Thyroid gland (tissue), 4 donors: ENCODE measurements at regions not wholly inside any gene's neighbourhood (a gene's known extent, or its start where the extent isn't known, plus 50 kb on each side); places are given as distances from the start of the nearest gene placed in this dataset.
"Not testable (repeated sequence)": the region's sequence is repeated elsewhere in the genome, so short reads cannot be mapped to it uniquely, and the experiment has no call there.

Experiments
- DNase-seq, 2 donors: peaks; one replicate each; pipeline ENCODE4 v3.0.0-alpha.2; 2019
- H3K27ac ChIP-seq, 3 donors: fragments of 200-600 bp; sonication (generic); 1 replicate in 2 of 3; 2 replicates in 1 of 3; pipeline ENCODE4 v1.5.1; 2016 to 2019; ENCODE audit warnings: mild to moderate bottlenecking in 1 of 3, moderate library complexity in 1 of 3
- H3K27me3 ChIP-seq: fragments of 200-600 bp; sonication (generic); one replicate; pipeline ENCODE4 v1.5.1; 2019
- H3K36me3 ChIP-seq, 2 donors: fragments of 200-600 bp; sonication (generic); one replicate each; pipeline ENCODE4 v1.5.1; 2016 to 2019
- H3K4me1 ChIP-seq, 2 donors: fragments of 200-600 bp; sonication (generic); one replicate each; pipeline ENCODE4 v1.5.1; 2017 to 2019
- H3K4me3 ChIP-seq, 3 donors: fragments of 200-600 bp; sonication (generic); replicated peaks in 1 of 3; 1 replicate in 2 of 3; 2 replicates in 1 of 3; pipeline ENCODE4 v1.5.1; 2016; ENCODE audit warnings: mild to moderate bottlenecking in 1 of 3
- H3K9me3 ChIP-seq: fragments of 200-600 bp; sonication (generic); one replicate; pipeline ENCODE4 v1.5.1; 2017
- CTCF ChIP-seq, 6 experiments: fragments of 200-600 bp in 3 of 6; fragments of 450-650 bp in 3 of 6; sonication (generic) in 3 of 6; IDR thresholded peaks; one replicate each; pipeline ENCODE4 v1.5.1; 2016 to 2019; ENCODE audit warnings: antibody characterized with exemption in 6 of 6, mild to moderate bottlenecking in 2 of 6, inconsistent platforms in 1 of 6, moderate library complexity in 1 of 6
- POLR2A ChIP-seq, 2 donors: fragments of 450-650 bp; IDR thresholded peaks; one replicate each; pipeline ENCODE4 v1.6.1; 2017; ENCODE audit warnings: antibody characterized with exemption in 2 of 2, mild to moderate bottlenecking in 2 of 2, moderate library complexity in 1 of 2
- WGBS, 2 donors: methylation state at CpG; one replicate each; pipeline ENCODE4 v1.1.5; 2017; 5-methylcytosine and 5-hydroxymethylcytosine counted together
- intact Hi-C: fragments of 100-400 bp; cut with DNase I; formaldehyde crosslinking; loops from one replicate; pipeline ENCODE4 v1.15.1; 2023

DNA sequence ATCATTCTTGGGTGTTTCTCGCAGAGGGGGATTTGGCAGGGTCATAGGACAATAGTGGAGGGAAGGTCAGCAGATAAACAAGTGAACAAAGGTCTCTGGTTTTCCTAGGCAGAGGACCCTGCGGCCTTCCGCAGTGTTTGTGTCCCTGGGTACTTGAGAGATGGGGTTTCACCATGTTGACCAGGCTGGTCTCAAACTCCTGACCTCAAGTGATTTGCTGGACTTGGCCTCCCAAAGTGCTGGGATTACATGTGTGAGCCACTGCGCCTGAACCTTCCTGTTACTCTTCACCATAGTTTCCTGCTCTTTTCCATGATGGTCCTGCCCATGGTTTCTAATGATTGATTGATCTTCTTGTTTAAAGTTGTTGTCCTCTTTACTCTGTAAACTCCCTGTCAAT is 207.9 kb downstream of the BCAS1 start:
- DNase-seq, H3K4me3 ChIP-seq, H3K9me3 ChIP-seq, intact Hi-C loops, H3K36me3 ChIP-seq, H3K27ac ChIP-seq, H3K27me3 ChIP-seq: not testable (repeated sequence)
- WGBS, 2 donors, result 97 to 99% methylated on average over 4 of the region's 4 CpGs
- H3K4me1 ChIP-seq, result peaks cover 26 to 38% of the 10 kb centered on the region in 2 donors

DNA sequence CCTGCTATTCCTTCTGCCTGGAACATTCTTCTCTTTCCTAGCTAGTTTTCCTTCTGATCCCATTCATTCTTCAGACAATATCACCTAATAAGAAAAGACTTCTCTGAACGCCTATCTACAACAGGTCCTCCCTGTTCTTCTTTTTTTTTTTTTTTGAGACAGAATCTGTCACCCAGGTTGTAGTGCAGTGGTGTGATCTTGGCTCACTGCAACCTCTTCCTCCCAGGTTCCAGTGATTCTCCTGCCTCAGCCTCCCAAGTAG is 208.3 kb downstream of the BCAS1 start:
- 91 to 100% methylated on average over 1 of the region's 1 CpG for WGBS, 2 donors
- H3K36me3 ChIP-seq, DNase-seq, H3K27ac ChIP-seq, H3K4me3 ChIP-seq, intact Hi-C loops, H3K27me3 ChIP-seq, H3K9me3 ChIP-seq: not testable (repeated sequence)
- peaks cover 22 to 37% of the 10 kb centered on the region in 2 donors for H3K4me1 ChIP-seq

- no peaks in the 10 kb centered on the region for H3K36me3 ChIP-seq
- H3K4me3 ChIP-seq, result no peak overlapping the region
- TF ChIP-seq POLR2A (IDR thresholded peaks at IDR 0.05) (no peak), CTCF (IDR thresholded peaks at IDR 0.05) (no peak)
- intact Hi-C loops, result no loop called here
- 25 to 39% methylated on average over 5 of the region's 5 CpGs for WGBS, 2 donors
- peaks cover 13 to 29% of the 10 kb centered on the region in 2 donors for H3K4me1 ChIP-seq
- DNase-seq, result peak; percentile 80 to 82
- no peaks in the 10 kb centered on the region for H3K9me3 ChIP-seq
- peak overlapping the region in 2 of 3 donors; percentile 32 to 37 for H3K27ac ChIP-seq
- H3K27me3 ChIP-seq, result no peaks in the 10 kb centered on the region
These were observed 210.7 kb downstream of the BCAS1 start for GRCh38 chr20:53859684-53860083.

DNA sequence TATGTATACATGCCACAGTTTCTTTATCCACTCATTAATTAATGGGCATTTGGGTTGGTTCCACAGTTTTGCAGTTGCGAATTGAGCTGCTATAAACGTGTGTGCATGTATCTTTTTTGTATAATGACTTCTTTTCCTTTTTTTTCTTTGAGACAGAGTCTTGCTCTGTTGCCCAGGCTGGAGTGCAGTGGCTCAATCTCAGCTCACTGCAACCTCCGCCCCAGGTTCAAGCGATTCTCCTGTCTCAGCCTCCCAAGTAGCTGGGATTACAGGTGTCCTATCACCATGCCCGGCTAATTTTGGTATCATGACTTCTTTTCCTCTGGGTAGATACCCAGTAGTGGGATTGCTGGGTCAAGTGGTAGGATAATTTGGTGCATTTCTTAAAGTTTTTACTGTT is 211.4 kb downstream of the BCAS1 start:
- H3K4me1 ChIP-seq, result peaks cover 7 to 22% of the 10 kb centered on the region in 2 donors
- H3K9me3 ChIP-seq, H3K36me3 ChIP-seq, H3K4me3 ChIP-seq, H3K27me3 ChIP-seq, intact Hi-C loops, DNase-seq, H3K27ac ChIP-seq: not testable (repeated sequence)
- 92 to 94% methylated on average over 5 of the region's 5 CpGs for WGBS, 2 donors

- H3K9me3 ChIP-seq, intact Hi-C loops, H3K27me3 ChIP-seq, DNase-seq, H3K4me3 ChIP-seq, H3K36me3 ChIP-seq: not testable (repeated sequence)
- peaks cover 5 to 18% of the 10 kb centered on the region in 2 donors for H3K4me1 ChIP-seq
- 96 to 97% methylated on average over 3 of the region's 3 CpGs for WGBS, 2 donors
- H3K27ac ChIP-seq, result peak overlapping the region in 1 of 3 donors; percentile 5
These were observed 211.9 kb downstream of the BCAS1 start for GRCh38 chr20:53858516-53858915.

GRCh38 chr20:53857723-53858236 is 212.6 kb downstream of the BCAS1 start:
- 64 to 69% methylated on average over 7 of the region's 7 CpGs for WGBS, 2 donors
- intact Hi-C loops, result no loop called here

More at GRCh38 chr20:53857723-53858236, 212.6 kb downstream of the BCAS1 start:
- TF ChIP-seq CTCF (IDR thresholded peaks at IDR 0.05) (no peak), POLR2A (IDR thresholded peaks at IDR 0.05) (no peak)
- DNase-seq, result no peak
- H3K9me3 ChIP-seq, result no peaks in the 10 kb centered on the region
- peaks cover 5 to 23% of the 10 kb centered on the region in 2 donors for H3K4me1 ChIP-seq
- H3K4me3 ChIP-seq, result no peak overlapping the region
- H3K36me3 ChIP-seq, result no peaks in the 10 kb centered on the region
- H3K27ac ChIP-seq, result peak overlapping the region in 1 of 3 donors; percentile 16
- no peaks in the 10 kb centered on the region for H3K27me3 ChIP-seq
